ENCODE measurements at regions not wholly inside any gene's neighbourhood (a gene's known extent, or its start where the extent isn't known, plus 50 kb on each side); places are given as distances from the start of the nearest gene placed in this dataset.
"Not testable (repeated sequence)": the region's sequence is repeated elsewhere in the genome, so short reads cannot be mapped to it uniquely, and the experiment has no call there.

GRCh38 chrX:3440981-3441380 lies 94.5 kb upstream of the MXRA5 start:
- no peak for TF ChIP-seq CTCF (IDR thresholded peaks at IDR 0.05)
- H3K4me1 Mint-ChIP-seq (ENCODE audit: unreplicated experiment), result no peaks in the 10 kb centered on the region
- H3K9me3 Mint-ChIP-seq (ENCODE audit: unreplicated experiment), result peaks cover 11% of the 10 kb centered on the region
- DNase-seq (ENCODE audit: extremely low spot score, unreplicated experiment), result no peak
- H3K36me3 Mint-ChIP-seq (ENCODE audit: unreplicated experiment), result peaks cover 1% of the 10 kb centered on the region
- no peak overlapping the region for H3K4me3 Mint-ChIP-seq (ENCODE audit: unreplicated experiment)
- H3K27ac Mint-ChIP-seq (ENCODE audit: unreplicated experiment), result no peak overlapping the region
- no peaks in the 10 kb centered on the region for H3K27me3 Mint-ChIP-seq (ENCODE audit: unreplicated experiment)

GRCh38 chrX:3435916-3436315 lies 89.5 kb upstream of the MXRA5 start:
- H3K4me3 Mint-ChIP-seq (ENCODE audit: unreplicated experiment); H3K36me3 Mint-ChIP-seq (ENCODE audit: unreplicated experiment); H3K4me1 Mint-ChIP-seq (ENCODE audit: unreplicated experiment); DNase-seq (ENCODE audit: extremely low spot score, unreplicated experiment); H3K27ac Mint-ChIP-seq (ENCODE audit: unreplicated experiment); H3K27me3 Mint-ChIP-seq (ENCODE audit: unreplicated experiment): not testable (repeated sequence)
- peaks cover 11% of the 10 kb centered on the region for H3K9me3 Mint-ChIP-seq (ENCODE audit: unreplicated experiment)

- Mint-ChIP-seq H3K27me3 (ENCODE audit: unreplicated experiment) (no peaks in the 10 kb centered on the region), H3K27ac (ENCODE audit: unreplicated experiment) (no peak overlapping the region), H3K36me3 (ENCODE audit: unreplicated experiment) (no peaks in the 10 kb centered on the region), H3K4me3 (ENCODE audit: unreplicated experiment) (no peak overlapping the region), H3K9me3 (ENCODE audit: unreplicated experiment) (peaks cover 6% of the 10 kb centered on the region), H3K4me1 (ENCODE audit: unreplicated experiment) (peaks cover 5% of the 10 kb centered on the region)
- no peak for DNase-seq (ENCODE audit: extremely low spot score, unreplicated experiment)
- no peak for TF ChIP-seq CTCF (IDR thresholded peaks at IDR 0.05)
These were observed 88.6 kb upstream of the MXRA5 start for GRCh38 chrX:3435057-3435456.

GRCh38 chrX:3428792-3429191 lies 82.3 kb upstream of the MXRA5 start:
- Mint-ChIP-seq H3K9me3 (ENCODE audit: unreplicated experiment) (no peaks in the 10 kb centered on the region), H3K36me3 (ENCODE audit: unreplicated experiment) (no peaks in the 10 kb centered on the region), H3K27ac (ENCODE audit: unreplicated experiment) (no peak overlapping the region), H3K4me3 (ENCODE audit: unreplicated experiment) (no peak overlapping the region), H3K4me1 (ENCODE audit: unreplicated experiment) (peaks cover 5% of the 10 kb centered on the region), H3K27me3 (ENCODE audit: unreplicated experiment) (no peaks in the 10 kb centered on the region)
- DNase-seq (ENCODE audit: extremely low spot score, unreplicated experiment), result no peak
- TF ChIP-seq CTCF (IDR thresholded peaks at IDR 0.05), result no peak

GRCh38 chrX:3426552-3426951 lies 80.1 kb upstream of the MXRA5 start:
- no peak overlapping the region for H3K27ac Mint-ChIP-seq (ENCODE audit: unreplicated experiment)
- H3K36me3 Mint-ChIP-seq (ENCODE audit: unreplicated experiment), result no peaks in the 10 kb centered on the region
- H3K4me3 Mint-ChIP-seq (ENCODE audit: unreplicated experiment), result no peak overlapping the region
- H3K9me3 Mint-ChIP-seq (ENCODE audit: unreplicated experiment), result no peaks in the 10 kb centered on the region
- H3K4me1 Mint-ChIP-seq (ENCODE audit: unreplicated experiment), result peaks cover 5% of the 10 kb centered on the region
- TF ChIP-seq CTCF (IDR thresholded peaks at IDR 0.05), result no peak
- DNase-seq (ENCODE audit: extremely low spot score, unreplicated experiment), result no peak
- no peaks in the 10 kb centered on the region for H3K27me3 Mint-ChIP-seq (ENCODE audit: unreplicated experiment)

- H3K27ac Mint-ChIP-seq (ENCODE audit: unreplicated experiment), result no peak overlapping the region
- H3K27me3 Mint-ChIP-seq (ENCODE audit: unreplicated experiment), result no peaks in the 10 kb centered on the region
- no peak for TF ChIP-seq CTCF (IDR thresholded peaks at IDR 0.05)
- H3K36me3 Mint-ChIP-seq (ENCODE audit: unreplicated experiment), result no peaks in the 10 kb centered on the region
- H3K4me3 Mint-ChIP-seq (ENCODE audit: unreplicated experiment), result no peak overlapping the region
- no peak for DNase-seq (ENCODE audit: extremely low spot score, unreplicated experiment)
- no peaks in the 10 kb centered on the region for H3K4me1 Mint-ChIP-seq (ENCODE audit: unreplicated experiment)
- no peaks in the 10 kb centered on the region for H3K9me3 Mint-ChIP-seq (ENCODE audit: unreplicated experiment)
These were observed 78.6 kb upstream of the MXRA5 start for GRCh38 chrX:3425031-3425430.
